GM19397 (cell line): ENCODE measurements at regions not wholly inside any gene's neighbourhood (a gene's known extent, or its start where the extent isn't known, plus 50 kb on each side); places are given as distances from the start of the nearest gene placed in this dataset.
"Not testable (repeated sequence)": the region's sequence is repeated elsewhere in the genome, so short reads cannot be mapped to it uniquely, and the experiment has no call there.

Experiments used
- ATAC-seq: cut with Tn5 transposase; IDR thresholded peaks from one replicate; pipeline ENCODE4 v1.9.1; 2021; ENCODE audit warnings: mild to moderate bottlenecking, moderate library complexity; ENCODE audit not compliant: unreplicated experiment

DNA sequence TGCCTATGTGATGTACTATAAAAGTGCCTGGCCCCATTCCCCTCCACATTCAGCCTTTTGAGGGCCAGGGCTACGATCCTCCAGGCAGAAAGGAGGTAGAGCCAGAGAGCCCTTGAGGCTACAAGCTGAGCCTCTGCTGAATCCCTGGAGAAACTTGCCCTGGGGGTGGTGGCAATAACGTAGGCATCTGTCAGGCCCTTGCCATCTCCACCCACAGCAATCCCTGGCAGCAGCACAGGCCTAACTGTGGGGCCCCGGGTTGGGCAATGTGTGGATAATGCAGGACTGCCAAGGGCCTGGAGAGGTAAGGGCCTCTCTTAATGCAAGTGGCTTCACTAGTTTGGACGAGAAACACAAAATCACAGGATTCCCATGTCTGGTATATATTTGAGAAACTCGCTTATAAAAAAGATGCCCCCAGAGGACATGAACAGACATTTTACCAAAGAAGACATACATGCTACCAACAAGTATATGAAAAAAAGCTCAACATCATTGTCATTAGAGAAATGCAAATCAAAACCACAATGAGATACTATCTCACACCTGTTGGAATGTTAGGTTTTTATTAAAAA, 99.0 kb downstream of the QRSL1 start:
- no peak for ATAC-seq

DNA sequence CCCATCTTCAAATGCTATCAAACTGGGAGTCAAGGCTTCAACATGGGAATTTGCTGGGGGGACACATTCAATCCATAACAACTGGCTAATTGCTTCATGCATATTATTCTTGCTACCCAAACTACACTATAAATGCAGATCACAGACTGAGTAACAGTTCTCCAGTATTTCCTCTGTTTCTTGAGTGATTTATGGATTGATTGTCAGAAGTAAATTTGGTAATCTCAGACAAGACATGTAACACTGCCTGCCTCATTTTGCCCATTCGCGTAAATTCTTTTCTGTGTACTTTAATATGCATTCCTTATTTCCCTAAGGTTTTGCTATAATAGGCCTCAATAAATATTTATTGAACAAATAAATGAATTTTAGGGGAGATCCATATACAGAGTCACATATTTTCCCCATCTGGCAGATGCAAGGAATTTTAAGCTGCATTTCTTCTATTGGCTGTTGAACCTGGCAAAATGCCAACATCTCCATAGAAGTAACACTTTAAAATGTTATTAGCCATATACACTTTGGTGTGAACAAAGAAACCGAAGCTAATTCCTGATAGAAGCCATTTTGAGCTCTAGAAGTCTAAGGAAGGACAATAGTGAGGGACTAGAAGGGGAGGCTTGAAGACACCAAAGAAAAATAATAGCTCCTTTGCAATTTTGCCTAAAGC, 98.2 kb downstream of the QRSL1 start:
- ATAC-seq, result no peak

DNA sequence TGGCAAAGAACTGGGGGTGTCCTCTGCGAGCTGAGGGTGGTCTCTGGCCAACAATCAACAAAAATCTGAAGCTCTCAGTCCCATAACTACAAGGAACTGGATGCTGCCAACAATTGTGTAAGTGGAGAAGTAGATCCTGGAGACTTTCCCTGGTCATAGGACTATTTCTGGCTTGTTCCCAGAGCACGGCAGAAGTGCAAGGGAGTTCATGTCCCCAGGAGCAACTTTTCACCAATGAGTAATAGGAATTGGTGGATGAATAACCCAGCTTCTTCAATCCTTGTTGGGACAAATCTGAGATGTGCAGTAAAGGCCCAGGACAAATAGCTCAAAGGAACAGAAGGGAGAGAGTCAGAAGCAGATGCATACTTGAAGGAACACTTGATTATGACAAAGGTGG, 95.5 kb downstream of the QRSL1 start:
- no peak for ATAC-seq

DNA sequence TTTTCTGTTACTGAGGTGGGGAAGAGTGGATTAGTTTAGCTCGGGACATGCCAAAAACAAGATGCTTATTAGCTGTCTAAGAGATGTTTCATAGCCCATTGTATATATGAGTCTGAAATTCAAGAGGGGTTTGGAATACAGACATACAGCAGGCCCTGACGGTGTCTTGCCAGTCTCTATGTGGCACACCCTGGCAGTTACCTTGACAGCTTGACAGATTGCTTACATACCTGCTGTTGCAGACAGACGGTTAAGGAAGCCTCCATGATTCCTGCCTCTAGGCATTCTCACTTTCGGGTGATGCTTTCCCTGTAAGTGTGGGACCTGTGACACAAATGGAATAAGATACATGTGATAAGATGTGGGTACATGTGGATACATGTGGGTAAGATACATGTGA, 95.0 kb downstream of the QRSL1 start:
- ATAC-seq, result no peak

DNA sequence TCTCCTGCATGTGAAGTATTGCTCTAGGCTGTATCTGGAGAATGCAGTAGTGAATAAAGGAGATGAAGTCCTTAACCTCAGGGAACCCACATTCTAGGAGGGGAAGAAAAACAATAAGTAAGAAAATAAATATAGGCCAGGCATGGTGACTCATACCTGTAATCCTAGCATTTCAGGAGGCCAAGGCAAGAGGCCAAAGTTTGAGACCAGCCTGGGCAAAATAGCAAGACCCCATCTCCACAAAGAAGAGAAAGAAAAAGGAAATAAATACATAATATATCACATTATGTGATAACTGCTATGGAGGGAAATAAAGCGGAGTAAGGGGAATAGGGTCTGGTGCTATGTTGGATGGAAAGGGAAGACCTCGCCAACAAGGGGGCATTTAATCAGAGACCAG, 94.0 kb downstream of the QRSL1 start:
- not testable (repeated sequence) for ATAC-seq

DNA sequence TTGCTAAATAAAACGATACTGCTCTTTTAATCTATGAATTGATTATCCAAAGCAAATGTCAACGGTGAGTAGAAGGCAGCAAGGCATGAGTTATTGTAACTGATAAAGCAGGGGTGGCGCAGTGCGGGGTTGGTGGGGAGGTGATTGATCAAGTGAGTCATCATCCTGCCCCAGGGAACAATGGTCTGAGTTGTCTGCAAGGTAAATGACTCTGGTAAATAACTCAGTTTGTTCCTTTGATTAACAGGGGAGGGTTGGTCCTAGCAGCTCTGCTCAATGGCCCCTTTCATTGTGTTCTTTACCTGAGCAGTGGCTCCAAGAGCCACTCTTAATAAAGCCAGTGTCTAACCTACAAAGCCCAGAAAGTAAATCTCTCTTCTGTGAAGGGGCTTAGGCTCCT, 91.8 kb downstream of the QRSL1 start:
- ATAC-seq, result not testable (repeated sequence)
